ENCODE measurements at regions not wholly inside any gene's neighbourhood (a gene's known extent, or its start where the extent isn't known, plus 50 kb on each side); places are given as distances from the start of the nearest gene placed in this dataset.

DNA sequence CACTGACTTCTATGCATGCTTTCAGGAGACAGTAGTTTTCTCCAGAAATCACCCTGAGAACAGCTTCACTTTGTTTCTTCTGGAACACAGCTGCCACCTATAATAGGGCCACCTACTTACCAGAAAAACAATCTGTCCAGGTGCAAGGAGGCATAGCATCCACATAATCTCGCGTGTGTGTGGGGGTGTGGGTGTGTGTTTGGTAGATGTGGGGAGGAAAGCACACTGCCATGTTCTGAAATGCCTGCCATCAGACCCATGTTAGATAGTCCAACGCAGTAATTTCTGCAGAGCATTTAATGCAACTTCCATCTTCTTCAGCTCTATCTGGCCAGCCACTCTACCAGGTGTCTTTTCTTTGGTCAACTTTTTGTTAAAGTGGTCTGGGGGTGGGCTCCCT, 102.9 kb downstream of the ACER2 start:
- TF ChIP-seq CTCF (IDR thresholded peaks at IDR 0.05; ENCODE audit: insufficient read depth, low read depth, low read length, missing control alignments), result no peak
- no peak overlapping the region for H3K4me3 ChIP-seq (ENCODE audit: low read depth, low read length)
- no peak for DNase-seq (ENCODE audit: low read depth)

DNA sequence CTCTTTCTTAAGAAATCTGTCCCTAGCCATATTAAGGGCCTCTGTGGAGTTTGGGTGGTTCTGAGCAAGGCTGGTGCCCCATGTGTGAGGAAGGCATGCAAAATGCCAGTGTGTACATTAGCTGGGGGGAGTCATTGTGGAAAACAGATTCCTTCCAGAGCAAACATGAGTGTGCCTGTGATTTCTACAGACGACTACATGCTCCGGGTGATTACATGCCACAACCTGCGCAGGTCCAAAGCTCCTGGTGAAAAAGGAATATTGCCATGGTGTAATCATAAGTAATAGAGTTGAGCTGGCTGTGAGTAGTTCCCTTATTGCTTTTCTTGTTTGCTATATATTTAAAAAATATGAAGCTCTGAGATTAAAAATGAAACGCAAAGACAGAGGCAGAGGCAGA, 102.1 kb downstream of the ACER2 start:
- DNase-seq (ENCODE audit: low read depth), result no peak
- TF ChIP-seq CTCF (IDR thresholded peaks at IDR 0.05; ENCODE audit: insufficient read depth, low read depth, low read length, missing control alignments), result no peak
- H3K4me3 ChIP-seq (ENCODE audit: low read depth, low read length), result no peak overlapping the region

Measured in GM12865 (cell line).